Naive thymus-derived CD8-positive, alpha-beta T cell (primary cell): ENCODE measurements at regions not wholly inside any gene's neighbourhood (a gene's known extent, or its start where the extent isn't known, plus 50 kb on each side); places are given as distances from the start of the nearest gene placed in this dataset.

Experiments
- ATAC-seq, 2 donors: fragments of 150-1000 bp; cut with Tn5 transposase in 1 of 2; sonication (Bioruptor Pico), chemical (Tn5 transposase) in 1 of 2; 1 replicate in 1 of 2; 2 replicates in 1 of 2; pipeline ENCODE4 v1.10.0; 2021; ENCODE audit warnings: mild to moderate bottlenecking in 2 of 2, moderate library complexity in 2 of 2
- POLR2A ChIA-PET: fragments of 350-600 bp; sonication (Branson Sonifier 250); formaldehyde crosslinking; loops from one replicate; lab custom pipeline; 2021; ENCODE audit warnings: antibody characterized with exemption; lab: Charles Lee
- DNase-seq, 10 donors: peaks; one replicate each; pipeline versions ENCODE4 v3.0.0 to v3.0.0-alpha.2; 2020 to 2022
- H3K27ac Mint-ChIP-seq, 10 donors: one replicate each; pipeline ENCODE4 v1.8.0; 2020 to 2022; ENCODE audit warnings: mild to moderate bottlenecking in 10 of 10, mixed read lengths in 10 of 10, moderate library complexity in 4 of 10, inconsistent platforms in 1 of 10
- H3K27me3 Mint-ChIP-seq, 5 donors: one replicate each; pipeline ENCODE4 v1.8.0; 2021 to 2022; ENCODE audit warnings: mixed read lengths in 5 of 5
- H3K36me3 Mint-ChIP-seq, 3 donors: one replicate each; pipeline ENCODE4 v1.8.0; 2020 to 2022; ENCODE audit warnings: mixed read lengths in 3 of 3, mild to moderate bottlenecking in 2 of 3, inconsistent platforms in 1 of 3
- H3K4me1 Mint-ChIP-seq, 4 donors: one replicate each; pipeline ENCODE4 v1.8.0; 2021 to 2022; ENCODE audit warnings: mixed read lengths in 4 of 4
- H3K4me3 Mint-ChIP-seq, 10 donors: one replicate each; pipeline ENCODE4 v1.8.0; 2020 to 2022; ENCODE audit warnings: mild to moderate bottlenecking in 10 of 10, mixed read lengths in 10 of 10, moderate library complexity in 6 of 10, inconsistent platforms in 1 of 10
- H3K9me3 Mint-ChIP-seq, 9 donors: one replicate each; pipeline ENCODE4 v1.8.0; 2020 to 2022; ENCODE audit warnings: mixed read lengths in 9 of 9, mild to moderate bottlenecking in 3 of 9, inconsistent platforms in 1 of 9, moderate library complexity in 1 of 9

DNA sequence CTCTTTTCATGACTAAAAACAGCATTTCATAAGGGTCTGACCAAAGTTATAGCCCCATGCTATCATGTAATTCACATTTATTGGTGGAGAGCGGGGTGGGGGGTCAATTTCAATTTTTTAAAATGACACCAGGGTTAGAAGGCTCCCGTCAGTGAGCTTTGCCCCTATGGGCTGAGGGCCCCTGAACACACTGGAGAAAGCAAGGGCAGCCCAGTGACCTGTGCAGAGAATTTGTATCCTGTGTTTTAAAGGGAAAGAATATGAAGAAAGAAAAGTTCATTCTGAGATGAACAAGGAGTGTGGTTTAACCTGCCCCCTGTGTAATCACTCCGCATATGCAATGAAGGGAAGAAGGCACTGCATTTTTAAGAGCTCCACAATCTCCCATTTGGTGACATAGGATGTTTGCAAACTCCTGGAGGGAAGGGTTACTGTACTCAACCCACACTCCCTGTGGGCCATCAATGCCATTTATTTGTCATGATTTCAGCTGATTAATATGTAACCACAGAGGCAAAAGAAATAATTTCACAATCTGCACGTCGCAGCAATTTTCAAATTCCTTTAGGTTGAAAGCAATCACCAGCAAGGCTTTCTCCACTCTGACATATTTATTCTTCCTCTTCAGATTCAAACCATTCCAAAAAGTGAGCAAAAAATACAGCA is 95.6 kb downstream of the ZNF281 start:
- H3K4me3 Mint-ChIP-seq: no peak overlapping the region
- no peaks in the 10 kb centered on the region for H3K36me3 Mint-ChIP-seq
- no peaks in the 10 kb centered on the region for H3K4me1 Mint-ChIP-seq
- H3K27ac Mint-ChIP-seq: no peak overlapping the region
- POLR2A ChIA-PET: interaction anchor here (0.6 kb wide), 1 partner anchor 162 kb away, joined by 3 read pairs; no protein-coding TSS in a partner anchor
- ATAC-seq: no peak
- H3K27me3 Mint-ChIP-seq: peaks cover 0 to 11% (median 5%) of the 10 kb centered on the region in 5 donors
- H3K9me3 Mint-ChIP-seq: no peaks in the 10 kb centered on the region
- no peak for DNase-seq

DNA sequence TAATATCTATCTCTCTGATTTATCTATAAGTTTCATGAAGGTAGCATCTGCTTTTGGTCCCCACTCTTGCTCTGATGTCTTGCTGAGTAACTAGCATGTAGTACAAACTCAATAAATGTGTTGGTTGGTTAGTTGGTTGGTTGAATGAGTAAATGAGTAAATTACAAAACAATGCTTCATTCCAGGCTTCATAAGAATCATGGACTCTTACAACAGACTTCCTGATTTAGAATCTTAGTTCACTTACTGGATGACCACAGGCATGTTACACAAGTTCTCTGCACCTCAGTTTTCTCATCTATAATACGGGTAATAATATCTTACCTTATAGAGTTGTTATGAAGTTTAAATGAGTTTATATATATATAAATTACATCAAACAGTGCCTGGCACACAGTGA is 98.6 kb downstream of the ZNF281 start:
- Mint-ChIP-seq H3K27ac (no peak overlapping the region), H3K4me3 (no peak overlapping the region), H3K27me3 (peaks cover 0 to 8% (median 3%) of the 10 kb centered on the region in 5 donors), H3K4me1 (peaks cover 3 to 11% (median 7%) of the 10 kb centered on the region in 4 donors), H3K36me3 (no peaks in the 10 kb centered on the region), H3K9me3 (no peaks in the 10 kb centered on the region)
- DNase-seq: no peak
- ATAC-seq: no peak
- POLR2A ChIA-PET: no interaction called here

DNA sequence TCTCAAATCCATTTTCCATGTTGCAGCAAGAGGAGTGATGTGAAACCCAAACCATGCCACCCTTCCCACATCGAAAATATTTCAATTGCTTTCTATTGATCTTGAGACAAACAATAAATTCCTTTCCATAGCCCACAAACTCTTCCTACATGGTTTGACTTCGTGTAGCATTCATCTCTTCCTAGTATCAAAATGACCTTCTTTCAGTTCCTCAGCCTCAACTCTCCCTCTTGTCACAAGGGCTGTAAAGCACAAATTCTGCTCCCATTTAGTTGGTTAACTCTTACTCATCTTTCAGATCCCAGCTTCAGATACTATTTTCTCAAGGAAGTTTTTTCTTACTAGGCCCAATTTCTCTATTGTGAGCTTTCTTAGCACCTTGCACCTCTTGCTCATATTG is 99.0 kb downstream of the ZNF281 start:
- Mint-ChIP-seq H3K4me1 (peaks cover 3 to 15% (median 7%) of the 10 kb centered on the region in 4 donors), H3K36me3 (no peaks in the 10 kb centered on the region), H3K27me3 (peaks cover 0 to 7% (median 3%) of the 10 kb centered on the region in 5 donors), H3K9me3 (no peaks in the 10 kb centered on the region), H3K27ac (no peak overlapping the region), H3K4me3 (no peak overlapping the region)
- no peak for ATAC-seq
- no peak for DNase-seq
- POLR2A ChIA-PET: no interaction called here

DNA sequence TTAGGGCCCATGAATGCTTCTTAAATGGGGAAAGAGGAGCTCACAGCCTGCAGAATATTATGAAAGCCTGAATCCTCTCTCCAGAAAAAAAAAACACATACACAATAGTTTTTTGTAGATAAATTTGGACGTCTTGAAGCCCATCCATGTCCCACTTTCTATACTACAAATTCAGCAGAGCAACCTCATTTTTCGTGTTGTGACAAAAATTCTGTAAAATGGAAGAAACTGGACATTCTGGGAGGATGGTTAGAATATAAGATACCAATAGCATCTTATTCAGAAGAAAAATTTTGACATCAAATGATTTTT is 102.1 kb downstream of the ZNF281 start:
- ATAC-seq (no peak), DNase-seq (no peak)
- Mint-ChIP-seq H3K27ac (peak overlapping the region in 1 of 10 donors; percentile 39), H3K36me3 (no peaks in the 10 kb centered on the region), H3K27me3 (peaks cover 0 to 2% (median 0%) of the 10 kb centered on the region in 5 donors), H3K4me3 (peak overlapping the region in 1 of 10 donors; percentile 21), H3K4me1 (peaks cover 5 to 37% (median 8%) of the 10 kb centered on the region in 4 donors), H3K9me3 (no peaks in the 10 kb centered on the region)
- POLR2A ChIA-PET: interaction anchor here (1.0 kb wide), 1 partner anchor 14 kb away, joined by 4 read pairs; no protein-coding TSS in a partner anchor

DNA sequence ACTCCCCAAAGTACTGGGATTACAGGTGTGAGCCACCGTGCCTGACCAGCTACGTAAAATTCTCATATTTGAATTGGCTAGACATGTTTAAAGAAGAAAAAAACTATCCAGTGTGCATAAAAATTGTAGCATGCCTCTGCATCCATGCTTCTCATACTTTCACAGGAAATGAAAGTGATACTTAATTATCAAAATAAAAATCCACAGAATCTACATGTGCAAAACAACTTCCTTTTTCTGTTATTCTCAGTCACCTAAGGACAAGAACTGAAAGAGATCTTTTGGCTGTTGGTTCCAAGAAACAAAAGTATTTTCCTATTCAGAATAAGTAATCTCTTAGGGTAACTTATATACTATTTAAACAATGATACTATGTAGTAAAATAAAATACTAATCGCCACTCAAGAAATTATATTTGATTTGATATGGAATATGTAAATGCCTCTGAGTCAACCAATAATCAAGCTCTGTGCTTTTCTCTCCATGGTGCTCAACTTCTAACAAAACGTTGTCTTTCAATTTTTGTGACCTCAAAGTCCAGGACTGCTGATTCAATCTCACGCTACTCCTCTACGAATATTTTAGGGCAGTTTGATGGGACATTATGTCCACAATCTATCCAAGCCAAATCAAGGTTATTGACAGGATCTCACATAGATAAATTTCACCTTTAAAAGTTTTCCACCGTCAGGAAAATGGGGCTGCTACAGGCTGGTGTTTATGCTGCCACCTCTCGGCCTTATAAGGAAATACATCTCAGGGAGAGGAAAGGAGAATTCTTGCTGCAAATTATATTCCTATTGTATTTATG is 102.7 kb downstream of the ZNF281 start:
- Mint-ChIP-seq H3K9me3 (no peaks in the 10 kb centered on the region), H3K4me1 (peaks cover 5 to 41% (median 9%) of the 10 kb centered on the region in 4 donors), H3K27me3 (no peaks in the 10 kb centered on the region), H3K4me3 (peak overlapping the region in 8 of 10 donors; percentile 21 to 75 (median 42)), H3K36me3 (no peaks in the 10 kb centered on the region), H3K27ac (peak overlapping the region in 4 of 10 donors; percentile 39 to 58 (median 48))
- DNase-seq (peak in 5 of 10 donors; percentile 14 to 47 (median 42)), ATAC-seq (peak in 1 of 2 donors; percentile 32)
- POLR2A ChIA-PET: interaction anchor here (1.0 kb wide), 1 partner anchor 14 kb away, joined by 4 read pairs; no protein-coding TSS in a partner anchor

DNA sequence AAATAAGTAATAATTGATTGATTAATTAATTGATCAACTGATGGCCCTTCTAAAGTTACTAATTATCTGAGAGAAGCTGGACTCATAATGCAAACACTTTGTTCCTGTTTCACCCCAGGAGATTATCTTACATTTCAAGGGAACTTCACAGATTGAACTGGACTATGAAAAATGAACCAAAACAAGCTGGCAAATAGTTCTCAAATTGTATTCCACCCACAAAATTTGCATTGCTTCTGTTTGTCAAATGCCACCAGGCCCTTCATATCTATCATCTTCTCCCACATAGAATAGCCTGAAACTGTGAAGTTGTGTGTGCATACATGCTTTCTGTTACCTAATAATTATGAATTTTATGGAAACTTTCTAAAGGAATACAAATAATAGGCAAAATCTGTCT is 104.0 kb downstream of the ZNF281 start:
- Mint-ChIP-seq H3K4me1 (peaks cover 5 to 42% (median 10%) of the 10 kb centered on the region in 4 donors), H3K4me3 (peak overlapping the region in 1 of 10 donors; percentile 20), H3K36me3 (no peaks in the 10 kb centered on the region), H3K27ac (peak overlapping the region in 1 of 10 donors; percentile 15), H3K27me3 (no peaks in the 10 kb centered on the region), H3K9me3 (no peaks in the 10 kb centered on the region)
- ATAC-seq (no peak), DNase-seq (no peak)
- POLR2A ChIA-PET: interaction anchor here (0.7 kb wide), 1 partner anchor 78 kb away, joined by 9 read pairs; no protein-coding TSS in a partner anchor

DNA sequence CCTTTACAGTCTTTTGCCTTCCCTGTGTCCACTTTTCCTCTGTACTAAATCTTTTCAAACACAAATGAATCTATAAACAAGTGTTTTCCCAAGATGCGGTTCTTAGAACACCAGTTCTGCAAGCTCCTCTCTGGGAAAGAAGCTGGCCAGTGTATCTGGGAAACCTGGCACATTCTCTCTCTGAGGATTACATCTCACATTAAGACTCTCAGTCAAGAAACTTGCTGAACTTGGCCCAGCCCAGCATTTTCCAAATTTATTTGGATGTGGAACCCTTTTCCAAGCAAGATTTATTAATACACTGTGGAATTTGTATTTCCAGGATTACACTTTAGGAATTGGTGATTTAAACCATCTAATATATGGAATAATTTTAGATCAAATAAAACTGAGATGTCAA is 105.7 kb downstream of the ZNF281 start:
- DNase-seq: no peak
- Mint-ChIP-seq H3K27me3 (peaks cover 0 to 7% (median 3%) of the 10 kb centered on the region in 5 donors), H3K4me3 (peak overlapping the region in 5 of 10 donors; percentile 21 to 78 (median 35)), H3K4me1 (peaks cover 5 to 42% (median 10%) of the 10 kb centered on the region in 4 donors), H3K36me3 (no peaks in the 10 kb centered on the region), H3K27ac (peak overlapping the region in 2 of 10 donors; percentile 40 to 54), H3K9me3 (no peaks in the 10 kb centered on the region)
- no peak for ATAC-seq
- POLR2A ChIA-PET: no interaction called here

DNA sequence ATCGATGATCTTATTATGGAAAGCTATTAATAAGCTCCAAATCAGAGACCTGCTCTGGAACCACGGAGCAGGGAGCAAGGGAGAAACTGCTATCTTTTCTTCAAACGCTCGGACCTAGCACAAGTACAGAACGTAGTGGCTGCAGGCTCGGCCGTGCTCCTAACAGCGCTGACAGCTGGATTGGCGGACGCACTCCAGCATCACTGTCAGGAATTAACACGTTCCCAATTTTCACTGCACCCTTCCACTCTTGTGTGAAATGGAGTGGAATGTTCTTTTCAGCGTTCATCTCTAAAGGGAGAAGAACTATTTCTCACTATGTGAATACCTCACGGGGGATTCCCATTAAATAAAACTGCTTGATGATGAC is 106.9 kb downstream of the ZNF281 start:
- H3K36me3 Mint-ChIP-seq: no peaks in the 10 kb centered on the region

DNA sequence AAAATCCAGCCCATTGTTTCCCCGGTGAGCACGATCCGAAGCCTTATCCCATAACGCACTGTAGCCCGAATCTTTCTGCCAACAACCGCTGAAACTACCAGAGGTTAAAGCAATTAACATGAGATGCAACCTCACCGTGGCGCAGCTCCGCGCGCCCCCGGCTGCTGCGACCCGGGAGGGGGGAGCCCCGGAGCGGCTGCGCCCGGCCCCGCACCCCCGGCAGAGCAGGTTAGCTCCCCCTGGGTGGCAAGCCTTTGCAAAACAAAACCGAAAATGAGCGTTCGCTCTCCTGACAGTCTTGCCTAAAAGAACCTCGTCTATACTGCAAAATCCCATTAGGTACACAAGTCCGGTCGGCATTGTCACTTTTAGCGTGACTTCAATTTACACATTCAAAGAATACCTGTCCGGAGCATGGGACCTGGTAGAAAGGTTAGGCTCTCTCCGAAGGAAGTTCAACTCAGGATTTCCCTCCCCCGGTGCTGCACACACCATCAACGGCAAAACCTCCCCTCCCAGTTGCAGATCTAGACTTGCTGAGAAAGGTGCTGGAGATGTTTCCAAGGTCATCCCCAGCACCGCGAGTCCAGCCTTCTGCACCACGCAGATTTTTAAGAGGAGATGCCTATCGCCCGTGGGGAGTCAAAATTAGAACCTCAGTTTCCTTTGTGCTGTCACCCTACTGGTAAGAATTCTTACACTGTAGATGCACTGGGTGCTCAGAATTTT is 107.5 kb downstream of the ZNF281 start:
- peak overlapping the region; percentile 87 to 95 (median 91) for H3K4me3 Mint-ChIP-seq
- POLR2A ChIA-PET: interaction anchor here (0.6 to 1.7 kb wide), 4 partner anchors 10 to 162 kb away, joined by 4 to 9 read pairs (median 4); no protein-coding TSS in a partner anchor
- H3K27me3 Mint-ChIP-seq: peaks cover 0 to 7% (median 3%) of the 10 kb centered on the region in 5 donors
- peak overlapping the region; percentile 77 to 96 (median 94) for H3K27ac Mint-ChIP-seq
- ATAC-seq (peak; percentile 96), DNase-seq (peak; percentile 56 to 82 (median 68))
- H3K36me3 Mint-ChIP-seq: no peaks in the 10 kb centered on the region
- peaks cover 3 to 39% (median 8%) of the 10 kb centered on the region in 4 donors for H3K4me1 Mint-ChIP-seq
- H3K9me3 Mint-ChIP-seq: no peaks in the 10 kb centered on the region

More for the DNA sequence above, 106.9 kb downstream of the ZNF281 start:
- H3K4me1 Mint-ChIP-seq: peaks cover 5 to 42% (median 10%) of the 10 kb centered on the region in 4 donors
- ATAC-seq (no peak), DNase-seq (no peak)
- no peaks in the 10 kb centered on the region for H3K9me3 Mint-ChIP-seq
- H3K27me3 Mint-ChIP-seq: peaks cover 0 to 7% (median 3%) of the 10 kb centered on the region in 5 donors
- peak overlapping the region; percentile 77 to 96 (median 94) for H3K27ac Mint-ChIP-seq
- H3K4me3 Mint-ChIP-seq: peak overlapping the region; percentile 87 to 95 (median 91)
- POLR2A ChIA-PET: interaction anchor here (0.6 to 1.7 kb wide), 4 partner anchors 10 to 162 kb away, joined by 4 to 9 read pairs (median 4); no protein-coding TSS in a partner anchor

DNA sequence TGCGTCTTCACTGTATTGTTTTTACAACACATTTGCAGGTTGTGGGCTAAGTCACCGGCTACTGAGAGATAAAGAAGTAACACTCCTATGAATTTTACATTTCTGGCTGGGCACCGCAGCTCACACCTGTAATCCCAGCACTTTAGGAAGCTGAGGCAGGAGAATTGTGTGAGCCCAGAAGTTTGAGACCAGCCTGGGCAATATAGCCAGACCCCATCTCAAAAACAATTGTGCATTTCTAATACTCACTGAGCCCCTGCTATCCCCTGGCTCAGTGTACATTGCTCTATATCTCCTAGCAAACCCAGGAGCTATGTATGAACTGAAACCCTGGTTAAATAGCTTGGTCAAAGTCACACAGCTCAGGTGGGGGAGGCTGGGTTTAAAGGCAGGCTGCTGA is 108.7 kb downstream of the ZNF281 start:
- peak in 1 of 10 donors; percentile 1 for DNase-seq
- ATAC-seq: no peak
- POLR2A ChIA-PET: interaction anchor here (0.5 to 1.7 kb wide), 2 partner anchors 147 to 153 kb away, joined by 5 to 9 read pairs; no protein-coding TSS in a partner anchor
- Mint-ChIP-seq H3K9me3 (no peaks in the 10 kb centered on the region), H3K4me1 (peaks cover 0 to 31% (median 5%) of the 10 kb centered on the region in 4 donors), H3K36me3 (no peaks in the 10 kb centered on the region), H3K27me3 (peaks cover 0 to 7% (median 3%) of the 10 kb centered on the region in 5 donors), H3K4me3 (peak overlapping the region in 7 of 10 donors; percentile 87 to 95 (median 91)), H3K27ac (peak overlapping the region in 6 of 10 donors; percentile 34 to 95 (median 92))

DNA sequence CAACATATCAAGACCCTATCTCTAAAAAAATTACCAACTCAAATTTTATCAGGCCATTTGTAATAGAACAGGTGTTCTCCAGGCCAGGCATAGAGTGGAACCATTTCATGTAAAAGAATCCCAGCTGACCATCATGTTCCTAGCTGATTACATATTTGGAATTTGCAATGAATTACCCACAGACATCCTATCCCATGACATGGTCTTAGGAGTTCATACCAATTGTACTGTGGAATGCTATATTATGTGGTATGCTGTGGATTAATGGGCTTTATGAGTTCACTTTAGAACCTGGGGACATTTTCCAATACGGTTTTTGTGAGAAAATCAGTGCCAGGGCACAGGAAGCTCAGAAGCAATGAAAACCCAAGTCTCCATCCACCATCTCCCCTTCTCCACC is 110.3 kb downstream of the ZNF281 start:
- Mint-ChIP-seq H3K27me3 (peaks cover 0 to 7% (median 3%) of the 10 kb centered on the region in 5 donors), H3K4me3 (no peak overlapping the region), H3K27ac (no peak overlapping the region), H3K9me3 (no peaks in the 10 kb centered on the region), H3K36me3 (no peaks in the 10 kb centered on the region), H3K4me1 (peaks cover 0 to 17% (median 5%) of the 10 kb centered on the region in 4 donors)
- ATAC-seq (no peak), DNase-seq (no peak)
- POLR2A ChIA-PET: no interaction called here

DNA sequence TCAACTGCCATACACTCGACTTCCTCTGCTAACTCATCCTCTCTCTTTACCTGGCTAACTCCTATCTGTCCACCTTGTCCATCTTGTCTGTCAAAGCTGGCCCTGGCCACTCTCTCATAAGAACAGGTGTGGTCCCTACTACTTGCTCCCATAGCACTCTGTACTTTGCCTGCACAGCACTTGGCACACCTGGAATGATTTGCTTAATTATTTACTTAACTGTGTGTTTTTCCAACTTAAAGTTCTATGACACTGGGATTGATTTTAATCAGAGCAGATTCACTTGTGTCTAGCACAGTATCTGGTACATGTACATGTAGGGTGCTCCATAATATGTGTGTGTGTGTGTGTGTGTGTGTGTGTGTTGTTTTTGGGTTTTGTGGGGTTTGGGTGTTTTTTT is 111.6 kb downstream of the ZNF281 start:
- Mint-ChIP-seq H3K9me3 (no peaks in the 10 kb centered on the region), H3K36me3 (no peaks in the 10 kb centered on the region), H3K4me3 (no peak overlapping the region), H3K4me1 (peaks cover 0 to 11% (median 5%) of the 10 kb centered on the region in 4 donors), H3K27ac (no peak overlapping the region), H3K27me3 (peaks cover 0 to 7% (median 3%) of the 10 kb centered on the region in 5 donors)
- POLR2A ChIA-PET: no interaction called here
- ATAC-seq (no peak), DNase-seq (no peak)
